A673 (cell line): ENCODE measurements at regions not wholly inside any gene's neighbourhood (a gene's known extent, or its start where the extent isn't known, plus 50 kb on each side); places are given as distances from the start of the nearest gene placed in this dataset.

Experiments used
- BruUV-seq: library from RNA; stranded (reverse); fragments of 400-500 nt; replicated peaks from 2 replicates; lab custom pipeline; 2021; lab: Mats Ljungman, UMichigan
- CTCF ChIA-PET: fragments of 300-600 bp; sonication (Branson Sonifier 250); formaldehyde crosslinking; loops from one replicate; lab custom pipeline; 2022; ENCODE audit warnings: antibody characterized with exemption; lab: Charles Lee
- POLR2A ChIA-PET: fragments of 300-600 bp; sonication (Branson Sonifier 250); formaldehyde crosslinking; loops from one replicate; lab custom pipeline; 2022; ENCODE audit warnings: antibody characterized with exemption; ENCODE audit not compliant: low non-redundant PET; lab: Charles Lee
- DNase-seq: peaks from one replicate; pipeline ENCODE4 v3.0.0-alpha.2; 2015; ENCODE audit warnings: low spot score
- H3K27ac ChIP-seq: fragments of 200-600 bp; sonication (generic); 2 replicates; pipeline ENCODE4 v1.5.1; 2016; ENCODE audit warnings: mixed run types, low read depth, mild to moderate bottlenecking, mixed read lengths, antibody characterized with exemption, low read length; ENCODE audit not compliant: poor library complexity, severe bottlenecking
- H3K27me3 ChIP-seq: fragments of 200-600 bp; sonication (generic); replicated peaks from 2 replicates; pipeline ENCODE4 v1.6.1; 2017; ENCODE audit warnings: mixed run types, low read depth, mild to moderate bottlenecking, mixed read lengths, antibody characterized with exemption, low read length; ENCODE audit not compliant: insufficient read depth, poor library complexity
- H3K36me3 ChIP-seq: fragments of 200-600 bp; sonication (generic); 2 replicates; pipeline ENCODE4 v1.6.1; 2016; ENCODE audit warnings: mixed run types, mild to moderate bottlenecking, mixed read lengths, antibody characterized with exemption, low read length; ENCODE audit not compliant: insufficient read depth, poor library complexity, severe bottlenecking
- H3K4me1 ChIP-seq: fragments of 200-600 bp; sonication (generic); 2 replicates; pipeline ENCODE4 v1.6.1; 2017; ENCODE audit warnings: mixed run types, mild to moderate bottlenecking, mixed read lengths, antibody characterized with exemption, low read length; ENCODE audit not compliant: insufficient read depth, poor library complexity, severe bottlenecking
- H3K4me3 ChIP-seq: fragments of 200-600 bp; sonication (generic); 2 replicates; pipeline ENCODE4 v1.5.1; 2016; ENCODE audit warnings: low read depth, mixed run types, mild to moderate bottlenecking, mixed read lengths, low read length; ENCODE audit not compliant: poor library complexity, severe bottlenecking
- H3K9me3 ChIP-seq: fragments of 200-600 bp; sonication (generic); 2 replicates; pipeline ENCODE4 v1.6.1; 2016; ENCODE audit warnings: mixed run types, low read depth, mild to moderate bottlenecking, mixed read lengths, antibody characterized with exemption, low read length; ENCODE audit not compliant: poor library complexity, severe bottlenecking
- EZH2 ChIP-seq: fragments of 200-600 bp; sonication (generic); IDR thresholded peaks from 2 replicates; pipeline ENCODE4 v1.6.1; 2017; ENCODE audit warnings: borderline replicate concordance, low read depth, mild to moderate bottlenecking, mixed read lengths, antibody characterized with exemption, low read length; ENCODE audit not compliant: poor library complexity, severe bottlenecking
- intact Hi-C: fragments of 100-400 bp; cut with micrococcal nuclease; formaldehyde crosslinking; loops from one replicate; pipeline ENCODE4 v1.10.0; 2022; ENCODE audit not compliant: unreplicated experiment
- TF ChIP-seq, protein P1 (sequence below): fragments of 300-800, 200-600 bp; sonication (generic); conservative IDR thresholded peaks from 2 replicates; pipeline ENCODE4 v1.5.1; 2017; ENCODE audit warnings: low read depth, mild to moderate bottlenecking, antibody characterized with exemption, low read length, moderate library complexity, mixed read lengths

DNA sequence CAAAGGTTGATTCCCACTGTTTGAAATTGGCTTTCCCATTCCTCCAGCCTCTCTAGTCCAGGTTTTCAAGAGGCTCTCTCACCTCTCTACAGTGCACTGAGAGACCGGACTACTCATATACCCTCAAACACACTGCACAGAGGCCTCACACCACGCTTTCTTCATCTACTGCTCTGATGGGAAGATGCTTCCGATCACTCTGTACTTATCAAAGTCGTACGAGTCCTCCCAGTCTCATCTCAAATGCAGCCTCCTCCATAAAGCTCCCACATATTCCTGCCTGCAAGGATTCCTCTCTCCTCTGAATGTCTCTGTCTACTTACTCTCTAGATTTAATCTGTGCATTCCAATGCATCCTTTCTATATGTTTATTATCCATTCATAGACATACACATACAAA, 164.4 kb downstream of the EFNB2 start:
- intact Hi-C loops = no loop called here
- no peak for DNase-seq
- CTCF ChIA-PET = no interaction called here
- POLR2A ChIA-PET = no interaction called here
- BruUV-seq = no TSS peak
- H3K9me3 ChIP-seq = no peaks in the 10 kb centered on the region
- no peak overlapping the region for H3K27ac ChIP-seq
- TF ChIP-seq, protein P1, sequence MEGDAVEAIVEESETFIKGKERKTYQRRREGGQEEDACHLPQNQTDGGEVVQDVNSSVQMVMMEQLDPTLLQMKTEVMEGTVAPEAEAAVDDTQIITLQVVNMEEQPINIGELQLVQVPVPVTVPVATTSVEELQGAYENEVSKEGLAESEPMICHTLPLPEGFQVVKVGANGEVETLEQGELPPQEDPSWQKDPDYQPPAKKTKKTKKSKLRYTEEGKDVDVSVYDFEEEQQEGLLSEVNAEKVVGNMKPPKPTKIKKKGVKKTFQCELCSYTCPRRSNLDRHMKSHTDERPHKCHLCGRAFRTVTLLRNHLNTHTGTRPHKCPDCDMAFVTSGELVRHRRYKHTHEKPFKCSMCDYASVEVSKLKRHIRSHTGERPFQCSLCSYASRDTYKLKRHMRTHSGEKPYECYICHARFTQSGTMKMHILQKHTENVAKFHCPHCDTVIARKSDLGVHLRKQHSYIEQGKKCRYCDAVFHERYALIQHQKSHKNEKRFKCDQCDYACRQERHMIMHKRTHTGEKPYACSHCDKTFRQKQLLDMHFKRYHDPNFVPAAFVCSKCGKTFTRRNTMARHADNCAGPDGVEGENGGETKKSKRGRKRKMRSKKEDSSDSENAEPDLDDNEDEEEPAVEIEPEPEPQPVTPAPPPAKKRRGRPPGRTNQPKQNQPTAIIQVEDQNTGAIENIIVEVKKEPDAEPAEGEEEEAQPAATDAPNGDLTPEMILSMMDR = no peak
- no peak for TF ChIP-seq EZH2
- no peaks in the 10 kb centered on the region for H3K36me3 ChIP-seq
- H3K27me3 ChIP-seq = no peaks in the 10 kb centered on the region
- no peak overlapping the region for H3K4me3 ChIP-seq
- no peaks in the 10 kb centered on the region for H3K4me1 ChIP-seq

GRCh38 chr13:106369858-106370257, 165.6 kb downstream of the EFNB2 start:
- intact Hi-C loops = no loop called here

GRCh38 chr13:106369091-106369490, 166.4 kb downstream of the EFNB2 start:
- no peak overlapping the region for H3K27ac ChIP-seq
- POLR2A ChIA-PET = no interaction called here

More at GRCh38 chr13:106369858-106370257, 165.6 kb downstream of the EFNB2 start:
- H3K36me3 ChIP-seq = no peaks in the 10 kb centered on the region
- no peaks in the 10 kb centered on the region for H3K4me1 ChIP-seq
- H3K4me3 ChIP-seq = no peak overlapping the region
- TF ChIP-seq, protein P1 = no peak
- no peak for TF ChIP-seq EZH2
- CTCF ChIA-PET = no interaction called here
- H3K27me3 ChIP-seq = no peaks in the 10 kb centered on the region
- no peak for DNase-seq
- no peak overlapping the region for H3K27ac ChIP-seq
- POLR2A ChIA-PET = no interaction called here
- BruUV-seq = no TSS peak
- no peaks in the 10 kb centered on the region for H3K9me3 ChIP-seq

More at GRCh38 chr13:106369091-106369490, 166.4 kb downstream of the EFNB2 start:
- TF ChIP-seq, protein P1 = no peak
- TF ChIP-seq EZH2 = no peak
- no TSS peak for BruUV-seq
- Histone ChIP-seq H3K36me3 (no peaks in the 10 kb centered on the region), H3K27me3 (no peaks in the 10 kb centered on the region), H3K9me3 (no peaks in the 10 kb centered on the region), H3K4me3 (no peak overlapping the region), H3K4me1 (no peaks in the 10 kb centered on the region)
- CTCF ChIA-PET = no interaction called here
- intact Hi-C loops = no loop called here
- DNase-seq = no peak
